NT2/D1 (cell line): ENCODE measurements at regions not wholly inside any gene's neighbourhood (a gene's known extent, or its start where the extent isn't known, plus 50 kb on each side); places are given as distances from the start of the nearest gene placed in this dataset.

ENCODE experiments used
- DNase-seq: peaks from one replicate; pipeline ENCODE4 v3.0.0-alpha.2; 2011; ENCODE audit warnings: low read depth, low spot score
- H3K27me3 ChIP-seq: 2 replicates; pipeline ENCODE4 v1.6.0; 2011; ENCODE audit warnings: mild to moderate bottlenecking; ENCODE audit not compliant: insufficient read length, insufficient read depth
- H3K36me3 ChIP-seq: 2 replicates; pipeline ENCODE4 v1.6.1; 2011; ENCODE audit warnings: mild to moderate bottlenecking, low read length, mixed read lengths; ENCODE audit not compliant: insufficient read depth, insufficient read length
- H3K4me1 ChIP-seq: 2 replicates; pipeline ENCODE4 v1.5.1; 2011; ENCODE audit not compliant: insufficient read depth, insufficient read length
- H3K4me3 ChIP-seq: 2 replicates; pipeline ENCODE4 v1.5.1; 2011; ENCODE audit warnings: low read depth; ENCODE audit not compliant: insufficient read length
- H3K9ac ChIP-seq: 2 replicates; pipeline ENCODE4 v1.6.0; 2011; ENCODE audit warnings: low read depth; ENCODE audit not compliant: insufficient read length
- H3K9me3 ChIP-seq: 2 replicates; pipeline ENCODE4 v1.5.1; 2011; ENCODE audit warnings: mild to moderate bottlenecking, low read length; ENCODE audit not compliant: insufficient read depth
- SUZ12 ChIP-seq: IDR thresholded peaks from 2 replicates; pipeline ENCODE4 v1.6.1; 2011; ENCODE audit not compliant: insufficient read length, insufficient read depth; ENCODE audit errors: extremely low read depth
- YY1 ChIP-seq: IDR thresholded peaks from 2 replicates; pipeline ENCODE4 v1.6.1; 2011; ENCODE audit not compliant: insufficient read length, insufficient read depth
- ZNF274 ChIP-seq: IDR thresholded peaks from 2 replicates; pipeline ENCODE4 v1.6.1; 2011; ENCODE audit warnings: mild to moderate bottlenecking, low read depth, low read length

- no peak for DNase-seq
- no peak for TF ChIP-seq SUZ12
- no peak for TF ChIP-seq YY1
- TF ChIP-seq ZNF274: no peak
- Histone ChIP-seq H3K9me3 (no peaks in the 10 kb centered on the region), H3K27me3 (no peaks in the 10 kb centered on the region), H3K4me3 (no peak overlapping the region), H3K9ac (no peak overlapping the region), H3K4me1 (no peaks in the 10 kb centered on the region), H3K36me3 (no peaks in the 10 kb centered on the region)
Measured at GRCh38 chr10:32109603-32110002, 53.4 kb upstream of the KIF5B start.
